ENCODE measurements at regions not wholly inside any gene's neighbourhood (a gene's known extent, or its start where the extent isn't known, plus 50 kb on each side); places are given as distances from the start of the nearest gene placed in this dataset.

DNA sequence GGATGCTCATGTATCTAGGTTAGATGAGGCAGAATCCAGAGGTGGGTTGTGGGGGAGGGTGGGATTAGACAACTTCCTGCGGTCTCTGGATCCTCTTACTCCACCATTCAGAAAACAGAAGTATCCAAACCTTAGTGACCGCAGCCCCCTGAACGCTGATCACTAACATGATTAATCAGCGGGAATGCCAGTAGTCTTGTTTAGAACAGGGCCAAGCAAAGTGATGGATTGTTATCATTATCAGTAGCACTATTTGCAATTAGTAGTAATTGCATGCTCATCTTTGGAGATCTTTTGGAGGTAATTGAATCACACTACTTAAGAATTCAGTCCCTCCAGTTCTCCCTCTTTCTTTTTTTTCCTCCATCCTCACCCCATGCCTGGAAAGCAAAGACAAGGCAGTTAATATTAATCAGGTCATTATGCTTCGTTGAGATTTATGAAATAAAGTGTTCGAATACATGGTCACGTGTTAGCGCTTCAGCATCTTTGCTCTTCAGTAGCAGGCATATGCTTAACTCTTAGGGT lies 182.8 kb upstream of the NTF3 start:
- TF ChIP-seq, protein P1, sequence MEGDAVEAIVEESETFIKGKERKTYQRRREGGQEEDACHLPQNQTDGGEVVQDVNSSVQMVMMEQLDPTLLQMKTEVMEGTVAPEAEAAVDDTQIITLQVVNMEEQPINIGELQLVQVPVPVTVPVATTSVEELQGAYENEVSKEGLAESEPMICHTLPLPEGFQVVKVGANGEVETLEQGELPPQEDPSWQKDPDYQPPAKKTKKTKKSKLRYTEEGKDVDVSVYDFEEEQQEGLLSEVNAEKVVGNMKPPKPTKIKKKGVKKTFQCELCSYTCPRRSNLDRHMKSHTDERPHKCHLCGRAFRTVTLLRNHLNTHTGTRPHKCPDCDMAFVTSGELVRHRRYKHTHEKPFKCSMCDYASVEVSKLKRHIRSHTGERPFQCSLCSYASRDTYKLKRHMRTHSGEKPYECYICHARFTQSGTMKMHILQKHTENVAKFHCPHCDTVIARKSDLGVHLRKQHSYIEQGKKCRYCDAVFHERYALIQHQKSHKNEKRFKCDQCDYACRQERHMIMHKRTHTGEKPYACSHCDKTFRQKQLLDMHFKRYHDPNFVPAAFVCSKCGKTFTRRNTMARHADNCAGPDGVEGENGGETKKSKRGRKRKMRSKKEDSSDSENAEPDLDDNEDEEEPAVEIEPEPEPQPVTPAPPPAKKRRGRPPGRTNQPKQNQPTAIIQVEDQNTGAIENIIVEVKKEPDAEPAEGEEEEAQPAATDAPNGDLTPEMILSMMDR (IDR thresholded peaks at IDR 0.05) = no peak
- TF ChIP-seq POLR2A (IDR thresholded peaks at IDR 0.05) = no peak
- Histone ChIP-seq H3K4me1 (replicated peaks in 1 of 2) (no peaks in the 10 kb centered on the region), H3K9me3 (replicated peaks in 1 of 3) (no peaks in the 10 kb centered on the region), H3K36me3 (replicated peaks in 1 of 2) (no peaks in the 10 kb centered on the region), H3K4me3 (no peak overlapping the region), H3K27me3 (no peaks in the 10 kb centered on the region), H3K27ac (no peak overlapping the region)
- WGBS, 4 donors = 59 to 66% (median 64%) methylated on average over 8 of the region's 8 CpGs
- DNase-seq = no peak
- intact Hi-C loops (cut with DNase I) = no loop called here

DNA sequence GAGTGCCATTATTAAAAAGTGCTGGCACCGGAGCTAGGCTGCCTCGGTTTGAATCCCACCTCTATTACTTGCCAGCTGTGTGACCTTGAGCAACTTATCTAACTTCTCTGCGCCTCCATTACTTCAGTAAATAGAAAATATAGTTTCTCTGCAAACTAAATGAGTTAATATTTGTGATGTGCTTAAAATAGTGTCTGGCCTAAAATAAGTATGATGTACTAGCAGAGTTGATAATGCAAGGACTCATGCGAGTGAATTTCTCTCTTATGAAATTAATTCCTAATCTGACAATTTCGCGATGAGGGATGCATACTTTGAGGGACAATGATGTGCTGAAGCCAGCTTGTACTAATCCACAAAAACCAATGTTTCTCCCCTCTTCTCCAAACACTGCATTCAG lies 180.8 kb upstream of the NTF3 start:
- Histone ChIP-seq H3K4me3 (no peak overlapping the region), H3K36me3 (replicated peaks in 1 of 2) (no peaks in the 10 kb centered on the region), H3K9me3 (replicated peaks in 1 of 3) (no peaks in the 10 kb centered on the region), H3K4me1 (replicated peaks in 1 of 2) (no peaks in the 10 kb centered on the region), H3K27ac (no peak overlapping the region), H3K27me3 (no peaks in the 10 kb centered on the region)
- TF ChIP-seq, protein P1 (IDR thresholded peaks at IDR 0.05) = no peak
- no peak for TF ChIP-seq POLR2A (IDR thresholded peaks at IDR 0.05)
- no peak for DNase-seq
- intact Hi-C loops (cut with DNase I) = no loop called here
- 63 to 69% (median 65%) methylated on average over 6 of the region's 6 CpGs for WGBS, 4 donors

DNA sequence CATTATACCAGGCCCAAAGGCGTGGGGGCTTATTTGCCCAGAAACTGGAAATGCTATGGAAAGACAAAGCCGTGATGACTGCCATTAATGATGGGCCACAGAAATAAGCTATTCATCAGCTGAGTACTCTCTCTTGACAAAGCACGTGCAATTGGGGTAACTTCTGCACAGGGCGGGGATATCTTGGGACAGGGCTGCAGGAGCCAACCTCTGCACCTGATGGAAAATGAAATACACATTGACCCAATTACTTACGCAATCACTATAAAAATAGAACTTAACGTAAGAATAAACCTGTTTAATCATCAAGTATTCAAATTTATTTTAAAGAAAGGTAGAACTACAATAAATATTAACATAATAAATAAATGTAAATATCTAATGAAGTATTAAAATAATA lies 180.1 kb upstream of the NTF3 start:
- no peak for DNase-seq
- Histone ChIP-seq H3K9me3 (replicated peaks in 1 of 3) (no peaks in the 10 kb centered on the region), H3K27me3 (no peaks in the 10 kb centered on the region), H3K4me3 (no peak overlapping the region), H3K27ac (no peak overlapping the region), H3K4me1 (replicated peaks in 1 of 2) (no peaks in the 10 kb centered on the region), H3K36me3 (replicated peaks in 1 of 2) (no peaks in the 10 kb centered on the region)
- TF ChIP-seq POLR2A (IDR thresholded peaks at IDR 0.05) = no peak
- TF ChIP-seq, protein P1 (IDR thresholded peaks at IDR 0.05) = no peak
- intact Hi-C loops (cut with DNase I) = no loop called here
- 69 to 79% (median 73%) methylated on average over 6 of the region's 6 CpGs for WGBS, 4 donors

DNA sequence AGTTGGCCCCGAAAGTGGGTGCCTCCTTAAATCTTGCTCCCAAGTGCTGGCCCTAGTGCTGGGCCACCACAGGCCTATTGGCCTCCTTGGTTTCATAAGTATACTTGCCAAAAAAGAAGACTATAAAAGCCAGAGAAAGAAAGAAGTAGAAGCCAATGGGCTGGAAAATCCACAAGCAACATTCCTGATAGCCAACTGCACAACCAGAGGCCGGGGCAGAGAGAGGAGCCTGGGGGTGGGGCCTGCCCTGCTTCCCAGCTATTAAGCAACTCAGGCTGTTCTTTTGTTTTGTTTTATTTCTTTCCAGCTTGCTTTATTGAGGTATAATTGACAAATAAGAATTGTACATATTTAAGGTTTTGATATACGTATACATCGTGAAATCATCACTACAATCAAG lies 177.2 kb upstream of the NTF3 start:
- H3K9me3 ChIP-seq (replicated peaks in 1 of 3) = no peaks in the 10 kb centered on the region
- H3K27me3 ChIP-seq = no peaks in the 10 kb centered on the region
- 62 to 80% (median 76%) methylated on average over 4 of the region's 4 CpGs for whole genome bisulfite sequencing, 4 donors
- no peak for DNase-seq
- H3K4me1 ChIP-seq (replicated peaks in 1 of 2) = no peaks in the 10 kb centered on the region
- H3K36me3 ChIP-seq (replicated peaks in 1 of 2) = no peaks in the 10 kb centered on the region
- H3K4me3 ChIP-seq = no peak overlapping the region
- no peak overlapping the region for H3K27ac ChIP-seq
- TF ChIP-seq, protein P1 (IDR thresholded peaks at IDR 0.05) = no peak
- TF ChIP-seq POLR2A (IDR thresholded peaks at IDR 0.05) = no peak
- intact Hi-C loops (cut with DNase I) = no loop called here

Measured in adrenal gland (tissue), 9 donors.